OCI-LY7 (cell line): ENCODE measurements at regions not wholly inside any gene's neighbourhood (a gene's known extent, or its start where the extent isn't known, plus 50 kb on each side); places are given as distances from the start of the nearest gene placed in this dataset.

ENCODE experiments used
- BruUV-seq: library from RNA; stranded (reverse); fragments of 400-500 nt; replicated peaks from 2 replicates; lab custom pipeline; 2021; lab: Mats Ljungman, UMichigan
- CTCF ChIA-PET: fragments of 300-600 bp; sonication (Branson Sonifier 250); formaldehyde crosslinking; loops from one replicate; lab custom pipeline; 2022; ENCODE audit warnings: antibody characterized with exemption; ENCODE audit not compliant: unreplicated experiment; lab: Charles Lee
- POLR2A ChIA-PET: fragments of 300-600 bp; sonication (Branson Sonifier 250); formaldehyde crosslinking; loops from one replicate; lab custom pipeline; 2022; ENCODE audit warnings: antibody characterized with exemption; lab: Charles Lee
- DNase-seq: peaks from one replicate; pipeline ENCODE4 v3.0.0-alpha.2; 2015; ENCODE audit warnings: low spot score
- H2AFZ ChIP-seq: fragments of 200-600 bp; sonication (generic), shearing (Covaris generic); 2 replicates; pipeline ENCODE4 v1.6.1; 2014; ENCODE audit warnings: mild to moderate bottlenecking, antibody characterized with exemption, low read length, moderate library complexity
- H3K27ac ChIP-seq: fragments of 200-600 bp; sonication (generic); 2 replicates; pipeline ENCODE4 v1.5.1; 2014; ENCODE audit warnings: mixed run types, low read depth, mild to moderate bottlenecking, moderate library complexity, low read length, inconsistent platforms; ENCODE audit not compliant: poor library complexity, severe bottlenecking
- H3K36me3 ChIP-seq: fragments of 200-600 bp; sonication (generic); 2 replicates; pipeline ENCODE4 v1.6.1; 2014; ENCODE audit warnings: mild to moderate bottlenecking, antibody characterized with exemption, low read length, moderate library complexity, mixed read lengths; ENCODE audit not compliant: insufficient read depth
- H3K4me1 ChIP-seq: fragments of 200-600 bp; sonication (generic); 2 replicates; pipeline ENCODE4 v1.5.1; 2014; ENCODE audit warnings: mild to moderate bottlenecking, low read length; ENCODE audit not compliant: insufficient read depth, poor library complexity, severe bottlenecking
- H3K4me2 ChIP-seq: fragments of 200-600 bp; sonication (generic); 2 replicates; pipeline ENCODE4 v1.6.1; 2014; ENCODE audit warnings: mild to moderate bottlenecking, low read length
- H3K4me3 ChIP-seq: fragments of 200-600 bp; sonication (generic); 2 replicates; pipeline ENCODE4 v1.5.1; 2014; ENCODE audit warnings: mild to moderate bottlenecking, low read depth, low read length; ENCODE audit not compliant: poor library complexity, severe bottlenecking
- H3K79me2 ChIP-seq: fragments of 200-600 bp; sonication (generic); 2 replicates; pipeline ENCODE4 v1.6.1; 2016; ENCODE audit warnings: low read depth, mild to moderate bottlenecking, low read length, moderate library complexity, mixed read lengths; ENCODE audit not compliant: insufficient read depth
- H3K9me2 ChIP-seq: fragments of 200-600 bp; sonication (generic); 2 replicates; pipeline ENCODE4 v1.6.1; 2016; ENCODE audit warnings: mild to moderate bottlenecking, low read length, mixed read lengths; ENCODE audit not compliant: insufficient read depth
- H3K9me3 ChIP-seq: fragments of 200-600 bp; sonication (generic); 2 replicates; pipeline ENCODE4 v1.6.1; 2014; ENCODE audit warnings: mild to moderate bottlenecking, mixed run types, low read length, mixed read lengths
- H4K20me1 ChIP-seq: fragments of 200-600 bp; sonication (generic); 2 replicates; pipeline ENCODE4 v1.6.1; 2014; ENCODE audit warnings: mild to moderate bottlenecking, antibody characterized with exemption, low read length, moderate library complexity, mixed read lengths; ENCODE audit not compliant: insufficient read depth
- EZH2phosphoT487 ChIP-seq: fragments of 200-600 bp; sonication (generic); IDR thresholded peaks from 2 replicates; pipeline ENCODE4 v1.6.1; 2018; ENCODE audit warnings: low read depth, borderline replicate concordance, mild to moderate bottlenecking, mixed run types, antibody characterized with exemption, low read length, moderate library complexity, mixed read lengths
- intact Hi-C: fragments of 100-400 bp; cut with micrococcal nuclease; formaldehyde crosslinking; loops from one replicate; pipeline ENCODE4 v1.10.0; 2022; ENCODE audit not compliant: unreplicated experiment
- TF ChIP-seq, protein P1 (sequence below): fragments of 200-600 bp; sonication (generic); conservative IDR thresholded peaks from 2 replicates; pipeline ENCODE4 v1.5.1; 2014; ENCODE audit warnings: mild to moderate bottlenecking, antibody characterized with exemption, low read length, moderate library complexity, mixed read lengths

DNA sequence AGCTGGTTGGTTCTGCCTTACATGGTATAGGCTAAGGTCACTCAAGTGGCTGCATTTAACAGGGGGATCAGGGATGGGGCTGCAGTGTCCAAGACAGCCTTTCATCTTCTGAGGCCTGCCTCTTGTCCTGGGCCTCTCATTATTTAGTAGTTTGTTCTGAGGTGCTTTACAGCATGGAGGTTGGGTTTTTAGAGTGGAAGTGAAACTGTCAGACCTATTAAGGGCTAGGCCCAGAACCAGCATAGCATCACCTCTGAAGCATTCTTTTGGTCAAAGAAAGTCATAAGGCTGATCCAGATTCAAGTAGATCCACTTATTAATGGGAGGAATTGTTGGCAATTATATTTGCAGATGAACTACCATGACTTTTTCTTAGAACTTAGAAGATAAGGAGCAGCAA is 146.0 kb upstream of the NMUR2 start:
- H3K9me3 ChIP-seq: no peaks in the 10 kb centered on the region

DNA sequence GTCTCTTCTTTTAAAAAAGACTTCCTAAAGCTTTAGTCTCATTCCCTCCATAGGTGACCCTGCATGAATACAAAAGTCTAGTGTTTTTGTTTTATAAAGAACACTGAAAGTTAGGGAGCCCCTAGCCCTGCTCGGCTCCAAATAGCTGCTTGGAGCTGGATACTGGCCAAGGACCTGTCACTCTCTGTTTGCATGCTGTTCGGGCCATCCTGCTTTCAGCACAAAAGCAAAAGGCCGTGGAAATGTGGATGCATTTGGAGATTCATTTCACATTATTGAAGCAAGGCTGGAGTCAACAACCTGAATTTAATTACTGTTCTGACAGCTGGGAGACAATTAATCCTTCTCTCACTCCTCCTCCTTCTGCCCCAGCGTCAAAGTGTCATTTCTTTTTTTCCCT is 151.7 kb upstream of the NMUR2 start:
- intact Hi-C loops: no loop called here
- no peak overlapping the region for H3K27ac ChIP-seq
- H3K9me2 ChIP-seq: no peaks in the 10 kb centered on the region
- no peaks in the 10 kb centered on the region for H3K79me2 ChIP-seq
- H3K4me1 ChIP-seq: no peaks in the 10 kb centered on the region
- POLR2A ChIA-PET: no interaction called here
- no peaks in the 10 kb centered on the region for H3K9me3 ChIP-seq
- H2AFZ ChIP-seq: no peak overlapping the region
- CTCF ChIA-PET: no interaction called here
- no peak for TF ChIP-seq EZH2phosphoT487
- TF ChIP-seq, protein P1, sequence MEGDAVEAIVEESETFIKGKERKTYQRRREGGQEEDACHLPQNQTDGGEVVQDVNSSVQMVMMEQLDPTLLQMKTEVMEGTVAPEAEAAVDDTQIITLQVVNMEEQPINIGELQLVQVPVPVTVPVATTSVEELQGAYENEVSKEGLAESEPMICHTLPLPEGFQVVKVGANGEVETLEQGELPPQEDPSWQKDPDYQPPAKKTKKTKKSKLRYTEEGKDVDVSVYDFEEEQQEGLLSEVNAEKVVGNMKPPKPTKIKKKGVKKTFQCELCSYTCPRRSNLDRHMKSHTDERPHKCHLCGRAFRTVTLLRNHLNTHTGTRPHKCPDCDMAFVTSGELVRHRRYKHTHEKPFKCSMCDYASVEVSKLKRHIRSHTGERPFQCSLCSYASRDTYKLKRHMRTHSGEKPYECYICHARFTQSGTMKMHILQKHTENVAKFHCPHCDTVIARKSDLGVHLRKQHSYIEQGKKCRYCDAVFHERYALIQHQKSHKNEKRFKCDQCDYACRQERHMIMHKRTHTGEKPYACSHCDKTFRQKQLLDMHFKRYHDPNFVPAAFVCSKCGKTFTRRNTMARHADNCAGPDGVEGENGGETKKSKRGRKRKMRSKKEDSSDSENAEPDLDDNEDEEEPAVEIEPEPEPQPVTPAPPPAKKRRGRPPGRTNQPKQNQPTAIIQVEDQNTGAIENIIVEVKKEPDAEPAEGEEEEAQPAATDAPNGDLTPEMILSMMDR: no peak
- DNase-seq: no peak
- H3K4me2 ChIP-seq: no peak overlapping the region
- H3K36me3 ChIP-seq: no peaks in the 10 kb centered on the region
- H4K20me1 ChIP-seq: peaks cover 4% of the 10 kb centered on the region; the same call in 1 of the 2 replicates
- no TSS peak for BruUV-seq
- no peak overlapping the region for H3K4me3 ChIP-seq

More for the DNA sequence above, 146.0 kb upstream of the NMUR2 start:
- intact Hi-C loops: no loop called here
- no peaks in the 10 kb centered on the region for H3K79me2 ChIP-seq
- BruUV-seq: no TSS peak
- H4K20me1 ChIP-seq: no peaks in the 10 kb centered on the region
- no peaks in the 10 kb centered on the region for H3K9me2 ChIP-seq
- TF ChIP-seq, protein P1: no peak
- TF ChIP-seq EZH2phosphoT487: no peak
- POLR2A ChIA-PET: interaction anchor here (1.1 kb wide), 1 partner anchor 11 kb away, joined by 3 read pairs; no protein-coding TSS in a partner anchor
- no peaks in the 10 kb centered on the region for H3K4me1 ChIP-seq
- H3K36me3 ChIP-seq: no peaks in the 10 kb centered on the region
- CTCF ChIA-PET: no interaction called here
- H2AFZ ChIP-seq: no peak overlapping the region
- no peak overlapping the region for H3K4me3 ChIP-seq
- DNase-seq: no peak
- no peak overlapping the region for H3K4me2 ChIP-seq
- H3K27ac ChIP-seq: no peak overlapping the region

DNA sequence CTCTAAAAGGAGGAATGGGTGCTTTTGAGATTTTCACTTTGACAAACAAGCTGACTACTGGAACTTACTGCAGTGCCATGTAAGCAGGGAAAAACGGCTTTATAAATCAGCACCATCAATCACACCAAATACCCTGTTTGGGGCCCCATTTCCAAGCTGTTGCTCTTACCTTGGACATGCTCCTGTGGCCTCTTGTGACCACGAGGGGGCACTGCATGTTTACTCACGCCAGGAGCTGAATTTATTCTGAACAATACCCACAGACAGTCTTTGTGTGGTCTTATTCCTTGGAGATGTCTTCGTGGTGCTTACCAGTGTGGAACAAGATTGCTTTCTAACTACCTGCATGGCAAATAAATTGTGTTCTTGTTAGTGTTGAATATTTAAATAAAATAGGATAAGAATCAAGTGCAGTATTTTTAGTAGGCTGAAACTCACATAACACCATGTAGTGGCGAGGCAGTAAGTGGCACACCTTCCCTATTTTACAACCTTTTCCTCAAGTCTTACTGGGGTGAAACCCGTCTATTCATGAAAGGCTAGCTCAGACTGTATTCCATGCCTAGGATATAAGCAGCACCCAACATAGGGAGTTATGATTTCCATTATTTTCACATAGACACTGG is 155.5 kb upstream of the NMUR2 start:
- CTCF ChIA-PET: no interaction called here
- Histone ChIP-seq H3K4me3 (no peak overlapping the region), H3K9me2 (no peaks in the 10 kb centered on the region), H3K4me1 (no peaks in the 10 kb centered on the region), H3K4me2 (no peak overlapping the region), H3K27ac (no peak overlapping the region), H3K36me3 (no peaks in the 10 kb centered on the region), H3K79me2 (no peaks in the 10 kb centered on the region), H4K20me1 (peaks cover 4% of the 10 kb centered on the region; the same call in 1 of the 2 replicates), H2AFZ (no peak overlapping the region), H3K9me3 (no peaks in the 10 kb centered on the region)
- POLR2A ChIA-PET: interaction anchor here (1.3 kb wide), 1 partner anchor 16 kb away, joined by 4 read pairs; no protein-coding TSS in a partner anchor
- no TSS peak for BruUV-seq
- peak; percentile 46 for DNase-seq
- TF ChIP-seq, protein P1: peak; percentile 86
- no peak for TF ChIP-seq EZH2phosphoT487
- intact Hi-C loops: loop anchor here (2.0 to 10.0 kb wide), 2 partner anchors 594 to 1404 kb away; no protein-coding TSS in a partner anchor
